HuH-7.5 (cell line): ENCODE measurements at regions not wholly inside any gene's neighbourhood (a gene's known extent, or its start where the extent isn't known, plus 50 kb on each side); places are given as distances from the start of the nearest gene placed in this dataset.
"Not testable (repeated sequence)": the region's sequence is repeated elsewhere in the genome, so short reads cannot be mapped to it uniquely, and the experiment has no call there.

Experiments used
- DNase-seq: peaks from one replicate; pipeline ENCODE4 v3.0.0; 2011; ENCODE audit warnings: low spot score

DNA sequence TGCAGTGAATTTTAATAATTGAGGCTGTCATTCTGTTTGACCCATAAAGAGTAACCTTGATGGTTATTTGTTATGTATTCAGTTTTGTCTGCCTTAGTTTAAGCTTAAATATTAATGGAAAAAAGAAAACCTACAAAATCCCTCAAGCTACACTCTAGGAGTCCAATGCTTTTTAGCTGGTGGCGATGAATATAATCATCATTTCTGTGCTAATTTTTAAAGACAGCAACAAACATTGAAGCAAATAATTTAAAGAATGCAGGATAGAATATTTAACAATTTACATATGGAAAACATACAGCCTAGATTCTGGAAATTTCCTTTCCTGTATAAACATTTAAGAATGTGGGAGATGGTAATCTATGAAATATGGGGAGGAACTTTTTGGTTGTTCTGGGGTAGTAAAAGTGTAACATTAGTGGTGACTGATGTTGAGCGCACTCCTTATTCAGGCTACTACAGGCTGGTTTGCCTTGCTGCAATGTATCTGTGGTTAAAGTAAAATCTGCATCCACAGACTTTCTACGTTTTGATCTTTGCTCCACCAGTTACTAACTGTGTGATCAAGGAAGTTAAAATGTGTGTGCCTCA lies 287.9 kb upstream of the DEFB112 start:
- no peak for DNase-seq

DNA sequence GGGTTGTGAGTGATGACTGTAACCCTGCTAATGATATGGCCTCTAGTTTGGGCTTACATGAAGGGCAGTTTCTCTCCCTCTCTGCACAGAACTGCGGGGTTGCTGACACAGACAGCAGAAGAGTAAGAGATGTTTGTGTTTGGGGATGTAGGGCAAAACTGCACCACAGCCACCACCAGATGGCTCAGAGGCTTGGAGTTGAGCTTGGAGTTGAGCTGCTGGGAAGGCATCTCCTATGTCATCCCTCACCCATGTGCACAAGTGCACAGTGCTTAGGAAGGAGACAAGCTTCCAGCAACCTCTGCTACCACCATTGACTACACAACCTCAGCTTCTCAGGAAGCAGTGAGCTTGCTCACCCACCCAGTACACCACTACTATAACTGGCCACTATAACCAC lies 303.9 kb upstream of the DEFB112 start:
- DNase-seq = no peak

DNA sequence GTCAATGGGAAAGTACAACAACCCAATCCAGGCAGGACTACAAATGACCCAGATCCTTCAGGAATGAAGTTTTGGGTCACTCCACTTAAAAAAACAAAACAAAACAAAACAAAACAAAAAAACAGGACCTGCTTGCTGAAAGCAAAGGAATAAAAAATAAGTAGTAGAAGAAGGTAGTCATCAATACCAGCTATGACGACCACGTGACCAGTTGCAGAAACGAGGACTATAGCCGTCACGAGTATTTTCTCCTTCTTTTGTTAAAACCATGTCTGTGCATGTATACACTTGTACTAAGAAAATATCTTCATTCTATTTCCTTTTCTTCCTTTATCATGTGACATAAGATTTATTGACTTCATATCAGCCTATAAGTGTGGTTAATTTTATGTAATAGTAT lies 308.4 kb upstream of the DEFB112 start:
- no peak for DNase-seq

DNA sequence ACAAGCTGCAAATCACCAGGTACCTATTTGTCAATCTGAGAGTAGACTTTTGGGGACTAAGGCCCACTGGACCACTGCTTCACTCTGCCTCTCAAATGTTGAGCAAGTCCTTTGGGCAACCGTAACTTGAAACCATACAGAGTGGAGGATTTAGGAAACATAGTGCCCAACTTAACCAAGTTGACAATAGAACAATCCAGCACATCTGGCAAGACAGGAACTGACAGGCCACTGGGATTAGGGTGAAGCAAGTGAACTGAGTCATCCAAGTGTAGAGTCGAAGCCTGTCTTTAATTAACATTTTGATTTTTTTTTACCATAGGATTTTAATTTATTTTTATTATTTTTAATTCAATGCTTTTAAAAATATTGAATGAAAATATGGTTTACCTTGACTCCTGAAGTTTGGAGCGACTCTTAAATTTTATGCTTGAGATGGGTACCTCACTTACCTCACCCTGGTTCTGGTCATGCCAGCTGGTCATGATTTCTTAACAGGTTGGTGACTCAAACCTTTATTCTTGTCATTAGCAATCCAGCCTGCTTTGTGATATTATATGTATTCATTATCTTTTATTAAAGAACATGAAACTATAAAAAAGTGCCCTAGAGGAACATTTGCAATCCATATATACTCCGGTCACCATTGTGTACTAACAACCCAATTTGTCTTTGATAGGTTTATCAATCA lies 312.1 kb upstream of the DEFB112 start:
- DNase-seq = no peak

- no peak for DNase-seq
Measured at GRCh38 chr6:50362706-50363105, 313.0 kb upstream of the DEFB112 start.

- no peak for DNase-seq
Measured at GRCh38 chr6:50369996-50370395, 320.3 kb upstream of the DEFB112 start.

DNA sequence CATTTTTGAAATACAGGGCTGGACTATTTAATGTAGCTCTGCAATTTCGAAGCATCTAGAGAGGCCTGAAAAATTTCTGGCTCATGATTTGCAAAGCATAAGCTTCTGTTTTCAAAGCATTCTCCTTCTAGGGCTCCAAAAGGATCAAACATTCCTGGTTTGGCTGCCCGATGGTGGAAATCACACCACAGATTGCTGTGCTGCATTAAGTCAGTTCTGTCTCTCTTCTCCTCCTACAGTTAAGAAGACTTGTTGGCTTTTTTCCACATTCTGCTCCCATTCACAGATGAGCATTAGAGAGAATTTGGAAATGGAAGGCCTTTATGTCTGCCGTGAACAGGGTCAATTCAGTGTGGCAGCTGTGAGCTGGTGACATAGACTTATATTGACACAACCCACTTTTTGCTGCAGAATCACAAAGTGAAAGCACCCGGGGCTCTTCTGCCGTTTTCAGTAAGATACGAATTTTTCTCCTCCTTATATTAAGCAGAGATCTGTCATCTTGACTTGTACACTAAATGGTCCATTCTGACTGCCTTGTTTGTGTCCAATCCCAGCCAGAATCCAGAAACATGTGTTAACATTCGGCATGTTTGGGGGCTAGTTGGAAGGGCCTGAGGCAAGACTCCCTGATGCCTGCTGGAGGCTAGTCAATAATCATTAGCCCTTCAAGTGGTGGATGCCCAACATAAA lies 330.8 kb upstream of the DEFB112 start:
- no peak for DNase-seq

DNA sequence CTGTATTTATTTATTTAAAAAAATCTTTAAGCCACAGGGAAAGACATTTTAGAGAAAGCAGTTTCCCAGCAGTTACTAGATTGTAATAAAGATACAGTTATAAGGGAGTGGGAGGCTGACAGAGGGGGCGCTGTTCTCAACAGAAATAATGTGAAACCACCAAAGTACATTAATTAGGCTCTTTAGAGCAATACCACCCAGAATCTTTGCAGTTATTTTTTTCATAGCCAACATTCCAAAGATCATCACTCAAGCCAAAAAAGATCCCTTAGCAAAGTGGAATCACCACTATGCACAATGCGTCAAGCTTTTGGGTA lies 331.3 kb upstream of the DEFB112 start:
- no peak for DNase-seq

DNA sequence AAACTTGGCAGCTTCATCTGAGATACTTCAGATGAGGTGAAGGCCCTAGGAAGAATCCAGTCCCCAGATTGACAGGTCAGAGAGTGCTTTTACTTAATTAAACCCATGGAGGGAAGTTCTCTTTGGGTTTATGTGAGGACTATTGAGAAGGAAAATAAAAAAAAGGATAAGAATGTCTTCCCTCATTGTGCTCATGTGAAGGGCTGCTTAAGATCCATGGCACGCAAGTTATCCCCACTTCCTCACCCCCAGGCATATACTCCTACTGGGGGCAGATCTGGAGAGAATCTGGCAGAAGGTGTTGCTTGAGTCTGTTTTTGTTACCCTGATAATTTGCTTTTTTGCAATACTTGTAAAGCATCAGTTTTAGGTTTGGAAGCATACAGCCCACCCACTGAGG lies 322.9 kb upstream of the TFAP2D start:
- DNase-seq = no peak

- DNase-seq = not testable (repeated sequence)
Measured at GRCh38 chr6:50394139-50394538, 319.2 kb upstream of the TFAP2D start.

GRCh38 chr6:50404643-50405042 lies 308.7 kb upstream of the TFAP2D start:
- no peak for DNase-seq

GRCh38 chr6:50410579-50410978 lies 302.7 kb upstream of the TFAP2D start:
- DNase-seq = no peak

DNA sequence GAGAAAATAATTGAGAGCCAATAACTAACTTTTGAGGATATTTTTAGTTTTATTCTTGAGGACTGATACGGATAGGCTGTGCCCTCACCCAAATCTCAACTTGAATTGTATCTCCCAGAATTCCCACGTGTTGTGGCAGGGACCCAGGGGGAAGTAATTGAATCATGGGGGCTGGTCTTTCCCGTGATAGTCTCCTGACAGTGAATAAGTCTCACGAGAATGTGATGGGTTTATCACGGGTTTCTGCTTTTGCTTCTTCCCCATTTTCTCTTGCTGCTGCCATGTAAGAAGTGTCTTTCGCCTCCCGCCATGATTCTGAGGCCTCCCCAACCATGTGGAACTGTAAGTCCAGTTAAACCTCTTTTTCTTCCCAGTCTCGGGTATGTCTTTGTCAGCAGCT lies 292.3 kb upstream of the TFAP2D start:
- DNase-seq = not testable (repeated sequence)

DNA sequence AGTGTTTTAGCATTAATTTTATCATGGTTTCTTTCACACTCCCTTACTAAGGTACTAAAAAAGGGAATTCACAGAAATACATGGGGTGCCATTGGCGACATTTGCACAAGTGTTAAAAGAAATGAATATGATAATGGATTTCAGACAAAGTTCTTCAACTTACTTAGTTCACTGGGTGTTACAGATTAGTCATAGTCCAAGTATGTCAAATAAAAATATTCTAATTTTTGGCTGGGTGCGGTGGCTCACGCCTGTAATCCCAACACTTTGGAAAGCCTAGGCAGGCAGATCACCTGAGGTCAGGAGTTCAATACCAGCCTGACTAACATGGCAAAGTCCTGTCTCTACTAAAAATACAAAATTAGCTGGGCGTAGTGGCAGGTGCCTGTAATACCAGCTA lies 286.1 kb upstream of the TFAP2D start:
- DNase-seq = no peak

- no peak for DNase-seq
Measured at GRCh38 chr6:50437901-50438300, 275.4 kb upstream of the TFAP2D start.

- no peak for DNase-seq
Measured at GRCh38 chr6:50442531-50443040, 270.7 kb upstream of the TFAP2D start.

GRCh38 chr6:50443144-50443543 lies 270.2 kb upstream of the TFAP2D start:
- no peak for DNase-seq

DNA sequence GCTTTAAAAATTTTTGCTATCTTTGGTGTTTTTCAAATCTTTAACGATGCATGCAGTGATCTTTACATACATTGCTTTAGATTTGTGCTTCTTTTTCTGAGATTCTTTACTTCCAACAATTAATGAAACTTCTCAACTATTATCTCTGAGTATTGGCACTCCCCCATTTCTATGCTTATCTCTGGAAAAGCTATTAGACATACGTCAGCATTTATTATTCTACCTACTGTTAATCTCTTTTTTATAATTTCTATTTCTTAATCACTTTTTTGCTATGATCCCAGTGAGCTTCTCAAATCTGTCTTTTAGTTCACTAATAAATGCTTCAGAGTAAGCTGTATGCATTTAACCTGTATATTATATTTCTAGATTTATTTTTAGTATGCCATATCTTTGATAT lies 264.2 kb upstream of the TFAP2D start:
- no peak for DNase-seq

DNA sequence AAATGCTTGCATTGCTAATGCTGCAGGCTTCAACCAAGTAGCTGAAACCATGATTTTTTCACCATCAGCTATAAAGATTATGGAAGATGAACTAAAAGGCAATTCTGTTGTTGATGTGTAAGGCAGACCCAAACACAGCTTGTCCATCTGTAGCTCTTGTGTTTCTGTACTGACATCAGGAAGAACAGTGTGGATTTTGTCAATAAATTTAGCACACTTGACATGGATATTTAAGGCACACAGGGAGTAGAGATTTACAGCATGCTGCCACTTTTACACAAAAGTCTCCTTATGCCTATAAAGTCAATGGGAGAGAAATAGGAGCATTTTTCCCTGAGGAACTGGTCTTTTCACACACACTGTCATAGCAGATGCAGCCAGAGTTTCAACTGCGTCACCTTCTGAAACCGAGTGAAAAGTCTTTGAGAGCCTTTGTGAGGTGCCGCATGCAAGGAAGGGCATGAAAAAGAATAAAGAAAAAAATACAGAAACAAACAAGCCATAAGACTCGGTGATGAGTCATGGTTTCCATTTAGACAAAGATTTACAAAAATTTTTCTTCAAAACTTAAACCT lies 261.4 kb upstream of the TFAP2D start:
- DNase-seq = no peak

- no peak for DNase-seq
Measured at GRCh38 chr6:50455029-50455428, 258.3 kb upstream of the TFAP2D start.

- DNase-seq = no peak
Measured at GRCh38 chr6:50457351-50457750, 256.0 kb upstream of the TFAP2D start.

DNA sequence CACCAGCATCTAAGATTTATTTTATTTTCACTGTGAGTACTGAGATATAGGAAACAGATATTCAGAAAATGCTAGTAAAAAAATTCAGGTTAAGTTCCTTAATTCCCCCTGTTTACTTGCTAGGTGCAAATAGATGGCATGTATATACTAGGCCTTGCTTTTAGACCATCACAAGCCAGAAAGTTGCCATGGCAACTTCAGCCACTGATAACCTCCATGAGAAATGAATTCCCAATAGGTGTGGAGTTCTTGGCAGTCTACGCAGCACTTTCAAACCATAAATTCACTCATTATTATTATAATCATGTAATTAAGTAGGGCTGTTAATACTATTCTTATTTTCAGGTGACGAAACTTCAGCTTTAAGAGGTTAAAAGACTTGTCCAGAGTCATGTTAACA lies 251.6 kb upstream of the TFAP2D start:
- DNase-seq = no peak

GRCh38 chr6:50463931-50464330 lies 249.4 kb upstream of the TFAP2D start:
- DNase-seq = no peak
